GM19438 (cell line): ENCODE measurements at regions not wholly inside any gene's neighbourhood (a gene's known extent, or its start where the extent isn't known, plus 50 kb on each side); places are given as distances from the start of the nearest gene placed in this dataset.
"Not testable (repeated sequence)": the region's sequence is repeated elsewhere in the genome, so short reads cannot be mapped to it uniquely, and the experiment has no call there.

Source experiments
- ATAC-seq: cut with Tn5 transposase; IDR thresholded peaks from one replicate; pipeline ENCODE4 v1.9.1; 2021; ENCODE audit warnings: low read depth; ENCODE audit not compliant: unreplicated experiment

- no peak for ATAC-seq
Measured at GRCh38 chr1:229854620-229855019, 212.4 kb upstream of the GALNT2 start.

- ATAC-seq = peak; percentile 96
Measured at GRCh38 chr1:229856009-229856650, 210.9 kb upstream of the GALNT2 start.

GRCh38 chr1:229857585-229857984 lies 209.5 kb upstream of the GALNT2 start:
- ATAC-seq = no peak

GRCh38 chr1:229859026-229859425 lies 208.0 kb upstream of the GALNT2 start:
- no peak for ATAC-seq

GRCh38 chr1:229860926-229861325 lies 206.1 kb upstream of the GALNT2 start:
- no peak for ATAC-seq

GRCh38 chr1:229862017-229862774 lies 204.8 kb upstream of the GALNT2 start:
- no peak for ATAC-seq

- ATAC-seq = no peak
Measured at GRCh38 chr1:229863651-229864545, 203.1 kb upstream of the GALNT2 start.

- no peak for ATAC-seq
Measured at GRCh38 chr1:229864686-229865230, 202.3 kb upstream of the GALNT2 start.

- ATAC-seq = not testable (repeated sequence)
Measured at GRCh38 chr1:229865321-229865720, 201.7 kb upstream of the GALNT2 start.

GRCh38 chr1:229867726-229868125 lies 199.3 kb upstream of the GALNT2 start:
- ATAC-seq = no peak

- ATAC-seq = no peak
Measured at GRCh38 chr1:229869240-229869639, 197.8 kb upstream of the GALNT2 start.

GRCh38 chr1:229869687-229870086 lies 197.4 kb upstream of the GALNT2 start:
- no peak for ATAC-seq

- no peak for ATAC-seq
Measured at GRCh38 chr1:229870381-229870780, 196.7 kb upstream of the GALNT2 start.

- no peak for ATAC-seq
Measured at GRCh38 chr1:229871078-229871676, 195.9 kb upstream of the GALNT2 start.

- no peak for ATAC-seq
Measured at GRCh38 chr1:229874136-229874535, 192.9 kb upstream of the GALNT2 start.

- ATAC-seq = no peak
Measured at GRCh38 chr1:229874609-229875008, 192.4 kb upstream of the GALNT2 start.

GRCh38 chr1:229875086-229875485 lies 192.0 kb upstream of the GALNT2 start:
- ATAC-seq = no peak

GRCh38 chr1:229879746-229880145 lies 187.3 kb upstream of the GALNT2 start:
- no peak for ATAC-seq

- ATAC-seq = no peak
Measured at GRCh38 chr1:229880271-229881170, 186.5 kb upstream of the GALNT2 start.
